ENCODE measurements at regions not wholly inside any gene's neighbourhood (a gene's known extent, or its start where the extent isn't known, plus 50 kb on each side); places are given as distances from the start of the nearest gene placed in this dataset.

GRCh38 chr1:216793303-216793702 is 70.1 kb upstream of the ESRRG start:
- TF ChIP-seq CTCF (IDR thresholded peaks at IDR 0.05; ENCODE audit: insufficient read depth, low read depth, low read length): no peak
- TF ChIP-seq EZH2 (IDR thresholded peaks at IDR 0.05; ENCODE audit: insufficient read depth, low read length): no peak
